Stimulated activated CD4-positive, alpha-beta T cell treated with anti-CD3 and anti-CD28 coated beads, Interleukin-2, amount 100 ng/mL, for 4 hours (primary cell): ENCODE measurements at regions not wholly inside any gene's neighbourhood (a gene's known extent, or its start where the extent isn't known, plus 50 kb on each side); places are given as distances from the start of the nearest gene placed in this dataset.

ENCODE experiments used
- DNase-seq: peaks from one replicate; pipeline ENCODE4 v3.0.0-alpha.2; 2020; ENCODE audit warnings: low read depth

GRCh38 chr4:181194096-181194495, 1049.1 kb upstream of the TENM3 start:
- no peak for DNase-seq

- no peak for DNase-seq
These were observed 1043.1 kb upstream of the TENM3 start for GRCh38 chr4:181200076-181200475.

- no peak for DNase-seq
These were observed 1041.0 kb upstream of the TENM3 start for GRCh38 chr4:181202240-181202639.

- no peak for DNase-seq
These were observed 1039.1 kb upstream of the TENM3 start for GRCh38 chr4:181204109-181204508.

GRCh38 chr4:181213551-181213950, 1029.7 kb upstream of the TENM3 start:
- no peak for DNase-seq

- DNase-seq, result no peak
These were observed 1026.7 kb upstream of the TENM3 start for GRCh38 chr4:181216501-181216900.

- no peak for DNase-seq
These were observed 1023.3 kb upstream of the TENM3 start for GRCh38 chr4:181219783-181220416.

GRCh38 chr4:181224852-181225251, 1018.4 kb upstream of the TENM3 start:
- no peak for DNase-seq

- DNase-seq, result no peak
These were observed 1017.5 kb upstream of the TENM3 start for GRCh38 chr4:181225616-181226261.

- no peak for DNase-seq
These were observed 1008.1 kb upstream of the TENM3 start for GRCh38 chr4:181234951-181235680.

- no peak for DNase-seq
These were observed 997.9 kb upstream of the TENM3 start for GRCh38 chr4:181245326-181245725.

GRCh38 chr4:181249031-181249430, 994.2 kb upstream of the TENM3 start:
- no peak for DNase-seq

- no peak for DNase-seq
These were observed 988.4 kb upstream of the TENM3 start for GRCh38 chr4:181254771-181255170.

- no peak for DNase-seq
These were observed 984.6 kb upstream of the TENM3 start for GRCh38 chr4:181258569-181258968.

GRCh38 chr4:181259081-181259709, 984.0 kb upstream of the TENM3 start:
- no peak for DNase-seq

- DNase-seq, result no peak
These were observed 981.9 kb upstream of the TENM3 start for GRCh38 chr4:181261279-181261678.

GRCh38 chr4:181264893-181265292, 978.3 kb upstream of the TENM3 start:
- DNase-seq, result no peak

- no peak for DNase-seq
These were observed 977.8 kb upstream of the TENM3 start for GRCh38 chr4:181265370-181265769.

- DNase-seq, result no peak
These were observed 972.0 kb upstream of the TENM3 start for GRCh38 chr4:181271116-181271640.

GRCh38 chr4:181272422-181272821, 970.8 kb upstream of the TENM3 start:
- DNase-seq, result no peak

GRCh38 chr4:181278941-181279340, 964.3 kb upstream of the TENM3 start:
- DNase-seq, result no peak

GRCh38 chr4:181281451-181281850, 961.8 kb upstream of the TENM3 start:
- no peak for DNase-seq

- no peak for DNase-seq
These were observed 954.0 kb upstream of the TENM3 start for GRCh38 chr4:181289198-181289597.
